BE2C (cell line): ENCODE measurements at regions not wholly inside any gene's neighbourhood (a gene's known extent, or its start where the extent isn't known, plus 50 kb on each side); places are given as distances from the start of the nearest gene placed in this dataset.
"Not testable (repeated sequence)": the region's sequence is repeated elsewhere in the genome, so short reads cannot be mapped to it uniquely, and the experiment has no call there.

Experiments used
- DNase-seq: peaks from one replicate; pipeline ENCODE4 v3.0.0-alpha.2; 2020
- H3K27me3 ChIP-seq: fragments of 250-450 bp; sonication (Bioruptor Pico); 2 replicates; pipeline ENCODE4 v1.5.1; 2020; ENCODE audit warnings: mild to moderate bottlenecking
- H3K36me3 ChIP-seq: fragments of 250-450 bp; sonication (Bioruptor Pico); 2 replicates; pipeline ENCODE4 v1.5.1; 2020; ENCODE audit warnings: mild to moderate bottlenecking
- H3K4me1 ChIP-seq: fragments of 250-450 bp; sonication (Bioruptor Pico); 2 replicates; pipeline ENCODE4 v1.5.1; 2020
- H3K4me3 ChIP-seq: 2 replicates; pipeline ENCODE4 v1.5.1; 2011; ENCODE audit warnings: low read depth, low read length
- H3K9me3 ChIP-seq: fragments of 250-450 bp; sonication (Bioruptor Pico); 2 replicates; pipeline ENCODE4 v1.5.1; 2020
- TF ChIP-seq, protein P1 (sequence below): IDR thresholded peaks from 2 replicates; pipeline ENCODE4 v1.5.1; 2012; ENCODE audit warnings: mild to moderate bottlenecking, low read depth, low read length

DNA sequence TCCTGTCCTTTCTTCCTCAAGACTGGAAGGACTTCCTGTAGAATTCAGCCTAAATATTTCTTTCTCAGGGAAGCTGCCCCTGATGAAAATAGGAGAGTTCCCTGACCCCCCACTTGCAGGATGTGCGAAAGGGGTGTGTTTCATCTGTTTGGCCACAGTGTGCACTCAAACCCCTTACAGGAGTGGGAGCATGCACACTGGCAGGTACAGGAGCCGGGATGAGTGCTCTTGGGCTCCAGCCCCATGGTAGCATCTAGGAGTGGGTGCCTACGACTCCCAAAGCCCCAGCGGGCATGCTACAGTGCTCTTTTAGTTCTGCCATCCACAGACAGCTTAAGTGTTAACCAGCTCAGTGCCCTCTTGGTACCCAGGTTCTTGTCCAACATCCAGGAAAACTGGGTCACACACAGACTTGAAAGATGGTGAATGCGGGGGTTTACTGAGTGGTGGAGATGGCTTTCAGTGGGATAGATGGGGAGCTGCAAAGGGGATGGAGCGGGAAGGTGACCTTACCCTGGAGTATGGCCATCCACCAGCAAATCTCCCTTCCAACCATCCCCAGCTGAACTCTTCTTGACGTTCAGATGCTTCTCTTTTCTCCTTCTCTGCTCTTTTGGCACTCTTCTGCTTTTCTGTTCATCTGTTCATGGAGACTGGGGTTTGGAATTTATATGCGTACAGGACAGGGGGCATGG is 295.0 kb upstream of the NCKAP5 start:
- no peaks in the 10 kb centered on the region for H3K4me1 ChIP-seq
- H3K4me3 ChIP-seq = no peak overlapping the region
- TF ChIP-seq, protein P1, sequence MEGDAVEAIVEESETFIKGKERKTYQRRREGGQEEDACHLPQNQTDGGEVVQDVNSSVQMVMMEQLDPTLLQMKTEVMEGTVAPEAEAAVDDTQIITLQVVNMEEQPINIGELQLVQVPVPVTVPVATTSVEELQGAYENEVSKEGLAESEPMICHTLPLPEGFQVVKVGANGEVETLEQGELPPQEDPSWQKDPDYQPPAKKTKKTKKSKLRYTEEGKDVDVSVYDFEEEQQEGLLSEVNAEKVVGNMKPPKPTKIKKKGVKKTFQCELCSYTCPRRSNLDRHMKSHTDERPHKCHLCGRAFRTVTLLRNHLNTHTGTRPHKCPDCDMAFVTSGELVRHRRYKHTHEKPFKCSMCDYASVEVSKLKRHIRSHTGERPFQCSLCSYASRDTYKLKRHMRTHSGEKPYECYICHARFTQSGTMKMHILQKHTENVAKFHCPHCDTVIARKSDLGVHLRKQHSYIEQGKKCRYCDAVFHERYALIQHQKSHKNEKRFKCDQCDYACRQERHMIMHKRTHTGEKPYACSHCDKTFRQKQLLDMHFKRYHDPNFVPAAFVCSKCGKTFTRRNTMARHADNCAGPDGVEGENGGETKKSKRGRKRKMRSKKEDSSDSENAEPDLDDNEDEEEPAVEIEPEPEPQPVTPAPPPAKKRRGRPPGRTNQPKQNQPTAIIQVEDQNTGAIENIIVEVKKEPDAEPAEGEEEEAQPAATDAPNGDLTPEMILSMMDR = no peak
- no peaks in the 10 kb centered on the region for H3K36me3 ChIP-seq
- no peaks in the 10 kb centered on the region for H3K9me3 ChIP-seq
- DNase-seq = no peak
- H3K27me3 ChIP-seq = no peaks in the 10 kb centered on the region

GRCh38 chr2:133865141-133865540 is 296.9 kb upstream of the NCKAP5 start:
- Histone ChIP-seq H3K9me3 (no peaks in the 10 kb centered on the region), H3K27me3 (no peaks in the 10 kb centered on the region), H3K36me3 (no peaks in the 10 kb centered on the region), H3K4me3 (no peak overlapping the region), H3K4me1 (no peaks in the 10 kb centered on the region)
- TF ChIP-seq, protein P1 = no peak
- no peak for DNase-seq

DNA sequence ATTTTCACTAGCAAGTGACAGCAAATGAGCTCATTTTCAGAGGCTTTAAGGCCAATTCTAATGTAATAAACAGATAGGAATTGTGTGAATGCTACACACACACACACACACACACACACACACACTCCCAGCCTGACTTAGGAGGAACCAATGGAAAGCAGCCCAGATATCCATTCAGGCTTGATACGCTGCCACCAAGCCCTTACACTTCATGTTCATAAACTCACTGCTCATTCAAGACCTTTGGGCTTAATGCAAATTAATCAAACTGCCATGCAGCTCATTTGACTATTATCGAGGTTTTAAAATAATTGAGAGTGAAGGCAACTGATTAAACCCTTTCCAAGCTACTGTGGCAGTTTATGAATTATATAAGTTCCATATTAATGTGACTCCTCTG is 298.9 kb upstream of the NCKAP5 start:
- Histone ChIP-seq H3K36me3 (no peaks in the 10 kb centered on the region), H3K9me3 (no peaks in the 10 kb centered on the region), H3K4me3 (no peak overlapping the region), H3K27me3 (no peaks in the 10 kb centered on the region), H3K4me1 (no peaks in the 10 kb centered on the region)
- DNase-seq = no peak
- TF ChIP-seq, protein P1 = no peak

GRCh38 chr2:133871545-133872209 is 303.4 kb upstream of the NCKAP5 start:
- Histone ChIP-seq H3K9me3 (no peaks in the 10 kb centered on the region), H3K27me3 (no peaks in the 10 kb centered on the region), H3K4me1 (no peaks in the 10 kb centered on the region), H3K36me3 (no peaks in the 10 kb centered on the region), H3K4me3 (no peak overlapping the region)
- DNase-seq = no peak
- TF ChIP-seq, protein P1 = no peak

GRCh38 chr2:133878326-133878725 is 310.1 kb upstream of the NCKAP5 start:
- H3K27me3 ChIP-seq = no peaks in the 10 kb centered on the region
- no peaks in the 10 kb centered on the region for H3K4me1 ChIP-seq
- H3K9me3 ChIP-seq = no peaks in the 10 kb centered on the region
- no peaks in the 10 kb centered on the region for H3K36me3 ChIP-seq
- TF ChIP-seq, protein P1 = no peak
- H3K4me3 ChIP-seq = no peak overlapping the region
- no peak for DNase-seq

- DNase-seq = no peak
- H3K4me1 ChIP-seq = no peaks in the 10 kb centered on the region
- no peaks in the 10 kb centered on the region for H3K27me3 ChIP-seq
- TF ChIP-seq, protein P1 = no peak
- no peak overlapping the region for H3K4me3 ChIP-seq
- H3K9me3 ChIP-seq = no peaks in the 10 kb centered on the region
- H3K36me3 ChIP-seq = no peaks in the 10 kb centered on the region
Observed at GRCh38 chr2:133879703-133880102, 311.4 kb upstream of the NCKAP5 start.

GRCh38 chr2:133882159-133882558 is 313.9 kb upstream of the NCKAP5 start:
- not testable (repeated sequence) for H3K27me3 ChIP-seq, H3K4me3 ChIP-seq, H3K36me3 ChIP-seq, H3K4me1 ChIP-seq, DNase-seq, H3K9me3 ChIP-seq
